Stimulated activated naive B cell treated with anti-CD40 and anti-IgM and Interleukin-4, amounts not matched to agents 10 μg/mL and 1 μg/mL and 100 μg/mL, for 72 hours (primary cell): ENCODE measurements at regions not wholly inside any gene's neighbourhood (a gene's known extent, or its start where the extent isn't known, plus 50 kb on each side); places are given as distances from the start of the nearest gene placed in this dataset.

ENCODE experiments used
- ATAC-seq, 2 donors: fragments of 150-1000 bp; cut with Tn5 transposase; replicated peaks; 2 replicates each; pipeline ENCODE4 v1.10.0; 2021; ENCODE audit warnings: moderate library complexity in 1 of 2
- DNase-seq: peaks from one replicate; pipeline ENCODE4 v3.0.0; 2021
- H3K27ac Mint-ChIP-seq: one replicate; pipeline ENCODE4 v1.8.0; 2022; ENCODE audit warnings: mild to moderate bottlenecking, mixed read lengths
- H3K27me3 Mint-ChIP-seq, 2 donors: one replicate each; pipeline ENCODE4 v1.8.0; 2022; ENCODE audit warnings: mixed read lengths in 2 of 2
- H3K36me3 Mint-ChIP-seq, 2 donors: one replicate each; pipeline ENCODE4 v1.8.0; 2022; ENCODE audit warnings: mixed read lengths in 2 of 2, mild to moderate bottlenecking in 1 of 2
- H3K4me1 Mint-ChIP-seq, 2 donors: one replicate each; pipeline ENCODE4 v1.8.0; 2022; ENCODE audit warnings: mixed read lengths in 2 of 2, mild to moderate bottlenecking in 1 of 2
- H3K4me3 Mint-ChIP-seq, 2 donors: one replicate each; pipeline ENCODE4 v1.8.0; 2022; ENCODE audit warnings: mild to moderate bottlenecking in 2 of 2, mixed read lengths in 2 of 2, moderate library complexity in 1 of 2
- H3K9me3 Mint-ChIP-seq, 2 donors: one replicate each; pipeline ENCODE4 v1.8.0; 2022; ENCODE audit warnings: mixed read lengths in 2 of 2, mild to moderate bottlenecking in 1 of 2

- Mint-ChIP-seq H3K36me3 (no peaks in the 10 kb centered on the region), H3K4me3 (no peak overlapping the region), H3K27me3 (no peaks in the 10 kb centered on the region), H3K4me1 (peaks cover 6 to 21% of the 10 kb centered on the region in 2 donors), H3K9me3 (no peaks in the 10 kb centered on the region), H3K27ac (no peak overlapping the region)
- ATAC-seq = no peak
- DNase-seq = no peak
These were observed 163.3 kb upstream of the MBNL1 start for GRCh38 chr3:152105446-152105845.

- Mint-ChIP-seq H3K27me3 (no peaks in the 10 kb centered on the region), H3K36me3 (no peaks in the 10 kb centered on the region), H3K27ac (no peak overlapping the region), H3K4me1 (peaks cover 6 to 15% of the 10 kb centered on the region in 2 donors), H3K9me3 (no peaks in the 10 kb centered on the region), H3K4me3 (no peak overlapping the region)
- ATAC-seq (no peak), DNase-seq (no peak)
These were observed 159.7 kb upstream of the MBNL1 start for GRCh38 chr3:152109038-152109437.

GRCh38 chr3:152113413-152113812 lies 155.3 kb upstream of the MBNL1 start:
- no peak overlapping the region for H3K4me3 Mint-ChIP-seq
- no peak overlapping the region for H3K27ac Mint-ChIP-seq
- ATAC-seq (no peak), DNase-seq (no peak)
- no peaks in the 10 kb centered on the region for H3K4me1 Mint-ChIP-seq
- peaks cover 0 to 4% of the 10 kb centered on the region in 2 donors for H3K9me3 Mint-ChIP-seq
- no peaks in the 10 kb centered on the region for H3K36me3 Mint-ChIP-seq
- H3K27me3 Mint-ChIP-seq = no peaks in the 10 kb centered on the region

GRCh38 chr3:152113992-152114651 lies 154.6 kb upstream of the MBNL1 start:
- H3K27ac Mint-ChIP-seq = no peak overlapping the region
- DNase-seq (no peak), ATAC-seq (no peak)
- no peaks in the 10 kb centered on the region for H3K4me1 Mint-ChIP-seq
- H3K27me3 Mint-ChIP-seq = no peaks in the 10 kb centered on the region
- H3K4me3 Mint-ChIP-seq = no peak overlapping the region
- no peaks in the 10 kb centered on the region for H3K36me3 Mint-ChIP-seq
- H3K9me3 Mint-ChIP-seq = peaks cover 0 to 4% of the 10 kb centered on the region in 2 donors

- Mint-ChIP-seq H3K27me3 (no peaks in the 10 kb centered on the region), H3K4me3 (no peak overlapping the region), H3K4me1 (peaks cover 0 to 2% of the 10 kb centered on the region in 2 donors), H3K36me3 (no peaks in the 10 kb centered on the region), H3K27ac (no peak overlapping the region), H3K9me3 (peaks cover 3 to 8% of the 10 kb centered on the region in 2 donors)
- ATAC-seq = no peak
- no peak for DNase-seq
These were observed 148.0 kb upstream of the MBNL1 start for GRCh38 chr3:152120601-152121269.

GRCh38 chr3:152121270-152121636 lies 147.5 kb upstream of the MBNL1 start:
- DNase-seq (no peak), ATAC-seq (no peak)
- no peak overlapping the region for H3K4me3 Mint-ChIP-seq
- H3K4me1 Mint-ChIP-seq = peaks cover 0 to 2% of the 10 kb centered on the region in 2 donors
- no peaks in the 10 kb centered on the region for H3K36me3 Mint-ChIP-seq
- no peak overlapping the region for H3K27ac Mint-ChIP-seq
- H3K27me3 Mint-ChIP-seq = no peaks in the 10 kb centered on the region
- peaks cover under 1 to 8% of the 10 kb centered on the region in 2 donors for H3K9me3 Mint-ChIP-seq

GRCh38 chr3:152122851-152123250 lies 145.9 kb upstream of the MBNL1 start:
- ATAC-seq = no peak
- no peak for DNase-seq
- Mint-ChIP-seq H3K4me1 (peaks cover 6 to 8% of the 10 kb centered on the region in 2 donors), H3K27ac (no peak overlapping the region), H3K4me3 (no peak overlapping the region), H3K27me3 (no peaks in the 10 kb centered on the region), H3K9me3 (peaks cover 0 to 8% of the 10 kb centered on the region in 2 donors), H3K36me3 (no peaks in the 10 kb centered on the region)

GRCh38 chr3:152123457-152123856 lies 145.3 kb upstream of the MBNL1 start:
- H3K4me3 Mint-ChIP-seq = no peak overlapping the region
- ATAC-seq = no peak

GRCh38 chr3:152126260-152126659 lies 142.5 kb upstream of the MBNL1 start:
- no peaks in the 10 kb centered on the region for H3K27me3 Mint-ChIP-seq
- H3K9me3 Mint-ChIP-seq = no peaks in the 10 kb centered on the region
- ATAC-seq = peak in 1 of 2 donors; percentile 13
- H3K4me1 Mint-ChIP-seq = peaks cover 6 to 8% of the 10 kb centered on the region in 2 donors
- H3K36me3 Mint-ChIP-seq = no peaks in the 10 kb centered on the region
- no peak for DNase-seq
- no peak overlapping the region for H3K27ac Mint-ChIP-seq
- no peak overlapping the region for H3K4me3 Mint-ChIP-seq

More at GRCh38 chr3:152123457-152123856, 145.3 kb upstream of the MBNL1 start:
- peaks cover 6 to 8% of the 10 kb centered on the region in 2 donors for H3K4me1 Mint-ChIP-seq
- peaks cover 0 to 8% of the 10 kb centered on the region in 2 donors for H3K9me3 Mint-ChIP-seq
- DNase-seq = no peak
- no peak overlapping the region for H3K27ac Mint-ChIP-seq
- H3K27me3 Mint-ChIP-seq = no peaks in the 10 kb centered on the region
- no peaks in the 10 kb centered on the region for H3K36me3 Mint-ChIP-seq

GRCh38 chr3:152127058-152127457 lies 141.7 kb upstream of the MBNL1 start:
- DNase-seq = peak; percentile 43

GRCh38 chr3:152128356-152128755 lies 140.4 kb upstream of the MBNL1 start:
- no peak overlapping the region for H3K27ac Mint-ChIP-seq
- no peak overlapping the region for H3K4me3 Mint-ChIP-seq
- DNase-seq = no peak
- H3K9me3 Mint-ChIP-seq = no peaks in the 10 kb centered on the region
- H3K4me1 Mint-ChIP-seq = peaks cover 6% of the 10 kb centered on the region in 2 donors
- no peaks in the 10 kb centered on the region for H3K27me3 Mint-ChIP-seq
- no peaks in the 10 kb centered on the region for H3K36me3 Mint-ChIP-seq
- no peak for ATAC-seq

More at GRCh38 chr3:152127058-152127457, 141.7 kb upstream of the MBNL1 start:
- Mint-ChIP-seq H3K4me1 (peaks cover 6 to 8% of the 10 kb centered on the region in 2 donors), H3K36me3 (no peaks in the 10 kb centered on the region), H3K4me3 (no peak overlapping the region), H3K27me3 (no peaks in the 10 kb centered on the region), H3K27ac (no peak overlapping the region), H3K9me3 (no peaks in the 10 kb centered on the region)
- peak; percentile 98 to 99 for ATAC-seq

- no peaks in the 10 kb centered on the region for H3K27me3 Mint-ChIP-seq
- no peak for DNase-seq
- no peak overlapping the region for H3K4me3 Mint-ChIP-seq
- peaks cover 0 to 5% of the 10 kb centered on the region in 2 donors for H3K36me3 Mint-ChIP-seq
- no peak for ATAC-seq
- no peak overlapping the region for H3K27ac Mint-ChIP-seq
- H3K4me1 Mint-ChIP-seq = no peaks in the 10 kb centered on the region
- H3K9me3 Mint-ChIP-seq = peaks cover 3 to 4% of the 10 kb centered on the region in 2 donors
These were observed 129.1 kb upstream of the MBNL1 start for GRCh38 chr3:152139651-152140050.

GRCh38 chr3:152146461-152146860 lies 122.3 kb upstream of the MBNL1 start:
- no peaks in the 10 kb centered on the region for H3K27me3 Mint-ChIP-seq
- H3K4me3 Mint-ChIP-seq = no peak overlapping the region
- no peaks in the 10 kb centered on the region for H3K9me3 Mint-ChIP-seq
- no peak overlapping the region for H3K27ac Mint-ChIP-seq
- peaks cover 0 to 1% of the 10 kb centered on the region in 2 donors for H3K36me3 Mint-ChIP-seq
- ATAC-seq (no peak), DNase-seq (no peak)
- no peaks in the 10 kb centered on the region for H3K4me1 Mint-ChIP-seq

GRCh38 chr3:152147748-152148147 lies 121.0 kb upstream of the MBNL1 start:
- peaks cover 0 to 1% of the 10 kb centered on the region in 2 donors for H3K36me3 Mint-ChIP-seq
- no peak overlapping the region for H3K4me3 Mint-ChIP-seq
- H3K27ac Mint-ChIP-seq = no peak overlapping the region
- no peaks in the 10 kb centered on the region for H3K9me3 Mint-ChIP-seq
- H3K4me1 Mint-ChIP-seq = no peaks in the 10 kb centered on the region
- no peaks in the 10 kb centered on the region for H3K27me3 Mint-ChIP-seq
- DNase-seq (no peak), ATAC-seq (no peak)

GRCh38 chr3:152148579-152148978 lies 120.2 kb upstream of the MBNL1 start:
- Mint-ChIP-seq H3K4me3 (no peak overlapping the region), H3K4me1 (no peaks in the 10 kb centered on the region), H3K36me3 (peaks cover 0 to 4% of the 10 kb centered on the region in 2 donors), H3K27me3 (no peaks in the 10 kb centered on the region), H3K27ac (no peak overlapping the region), H3K9me3 (peaks cover 0 to 3% of the 10 kb centered on the region in 2 donors)
- no peak for ATAC-seq
- DNase-seq = no peak
